Mesenteric fat pad (tissue), 1 donor: ENCODE measurements at regions not wholly inside any gene's neighbourhood (a gene's known extent, or its start where the extent isn't known, plus 50 kb on each side); places are given as distances from the start of the nearest gene placed in this dataset.
A peak's percentile ranks its signal among the peaks of the same experiment; 100 is the strongest.
"Not testable (repeated sequence)": the region's sequence is repeated elsewhere in the genome, so short reads cannot be mapped to it uniquely, and the experiment has no call there.

ENCODE experiments used
- DNase-seq: peaks from one replicate; pipeline ENCODE4 v3.0.0-alpha.2; 2020; ENCODE audit warnings: low spot score
- donor health status: DM: yes; HTN: yes; CAD: no.

DNA sequence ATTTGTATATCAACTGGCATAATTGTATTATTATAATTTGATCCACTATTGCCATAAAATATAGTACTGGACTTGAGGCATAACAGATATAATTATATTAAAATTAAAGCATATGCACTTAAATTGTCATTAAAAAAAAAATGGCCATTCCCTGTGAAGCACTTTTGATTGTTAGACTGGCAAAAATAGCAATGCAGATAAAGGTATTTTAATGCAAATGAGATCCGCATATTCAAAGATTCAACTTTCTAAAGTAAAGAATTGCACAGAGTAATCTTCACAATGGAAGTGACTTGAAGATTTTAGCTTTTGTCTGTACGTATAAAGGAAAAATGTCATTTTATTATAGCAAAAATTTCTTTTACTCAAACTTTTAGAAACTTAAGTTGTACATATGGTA is 871.8 kb upstream of the PABPC4L start:
- no peak for DNase-seq

DNA sequence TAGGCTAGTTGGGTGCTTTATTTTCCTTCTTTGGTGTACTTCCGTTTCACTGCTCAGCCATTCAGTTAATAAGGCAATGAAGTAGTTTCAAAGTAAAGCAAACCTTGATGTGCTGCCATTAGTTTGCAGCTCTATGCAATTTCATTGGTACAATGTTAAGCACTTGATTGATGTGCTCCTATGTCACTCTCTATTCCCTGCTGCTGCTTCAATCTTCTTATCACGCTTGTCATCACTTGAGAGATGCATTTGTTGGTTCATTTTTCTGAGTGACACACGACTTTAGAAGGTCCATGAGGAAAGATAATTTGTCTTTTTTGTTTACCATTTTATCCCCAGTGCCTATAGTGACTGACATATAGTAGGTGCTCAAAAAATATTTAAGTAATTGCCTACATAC is 871.0 kb upstream of the PABPC4L start:
- no peak for DNase-seq

DNA sequence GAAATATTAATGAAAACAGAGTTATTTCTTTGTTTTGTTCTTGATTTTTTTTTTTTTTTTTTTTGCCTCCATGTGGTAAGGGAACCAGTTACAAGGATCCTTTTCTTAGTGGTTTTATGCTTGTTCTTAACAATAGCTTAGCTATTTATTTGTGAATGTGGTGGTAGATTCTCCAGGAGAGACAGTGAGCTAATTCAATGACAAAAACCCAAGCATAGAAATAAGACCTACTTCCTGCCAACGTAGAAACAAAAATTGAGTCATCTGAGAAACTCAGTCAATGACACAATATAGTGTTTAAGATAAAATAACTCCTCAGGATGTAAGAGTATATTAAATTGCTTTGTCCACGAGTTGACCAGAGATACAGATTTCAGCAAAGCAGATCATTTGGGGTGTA is 863.8 kb upstream of the PABPC4L start:
- DNase-seq: no peak

DNA sequence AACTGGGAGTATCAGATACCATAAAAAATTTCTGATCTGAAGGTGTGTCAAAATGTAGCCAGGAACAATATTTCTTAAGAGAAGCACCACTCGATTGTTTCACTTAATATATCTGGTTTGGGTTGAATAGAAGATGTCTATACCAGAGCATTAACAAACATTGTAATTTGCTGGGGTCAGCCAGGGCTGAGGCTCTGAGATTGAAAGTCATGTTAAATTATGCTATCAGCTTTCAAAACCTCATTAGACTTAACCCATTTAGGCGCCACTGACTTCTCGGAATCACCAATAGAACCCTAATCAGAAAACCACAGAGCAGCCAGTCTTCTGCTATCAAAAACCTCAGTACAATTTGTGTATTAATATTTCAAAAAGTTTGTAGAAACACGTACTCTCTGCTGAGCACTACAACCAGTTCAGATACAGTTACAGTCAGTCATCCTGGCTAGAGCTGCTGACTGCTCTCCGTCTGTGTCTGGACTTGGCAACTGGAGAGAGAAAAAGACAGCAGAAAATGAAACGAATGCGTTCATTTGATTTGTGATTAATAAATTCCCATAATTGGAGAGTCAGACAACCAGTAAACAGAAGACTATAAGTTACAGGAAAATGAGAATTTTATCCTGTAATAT is 848.6 kb upstream of the PABPC4L start:
- DNase-seq: no peak

DNA sequence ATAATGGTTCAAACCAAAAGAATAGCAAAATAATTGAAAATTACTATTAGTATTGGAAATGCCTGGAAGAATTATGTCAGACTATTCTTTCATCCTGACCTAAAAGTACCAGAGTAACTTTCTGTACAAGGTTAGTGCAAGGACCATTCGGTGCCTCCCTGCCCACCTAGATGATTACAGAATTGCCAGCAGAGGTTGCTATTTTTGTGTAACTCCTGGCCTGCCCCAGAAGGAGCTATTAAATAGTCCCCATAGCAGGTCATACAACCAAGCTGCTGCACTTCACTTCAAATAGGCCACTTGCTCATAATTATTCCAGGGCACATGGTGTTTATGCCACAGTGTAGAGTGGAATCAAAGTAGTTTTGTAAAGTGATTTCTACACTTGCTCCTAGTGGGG is 831.1 kb upstream of the PABPC4L start:
- DNase-seq: no peak

DNA sequence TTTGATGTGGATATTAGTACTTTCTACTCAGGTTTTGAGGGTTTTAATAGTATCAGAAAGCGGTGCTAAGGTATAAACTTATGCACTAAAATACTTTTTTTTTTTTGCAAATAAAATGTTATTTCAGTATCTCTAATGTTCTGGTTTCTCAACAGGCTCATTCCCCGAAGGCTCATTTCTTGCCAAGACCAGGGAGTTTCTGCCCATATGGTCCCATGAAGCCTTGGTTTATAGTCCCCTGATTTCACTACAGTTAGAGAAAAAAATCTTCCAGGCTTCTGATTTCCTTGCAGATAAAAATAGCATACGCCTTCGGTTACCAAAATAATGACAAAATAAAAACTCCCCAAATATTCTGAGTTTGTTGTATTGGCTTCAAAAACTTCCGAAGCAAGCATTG is 814.2 kb upstream of the PABPC4L start:
- DNase-seq: no peak

DNA sequence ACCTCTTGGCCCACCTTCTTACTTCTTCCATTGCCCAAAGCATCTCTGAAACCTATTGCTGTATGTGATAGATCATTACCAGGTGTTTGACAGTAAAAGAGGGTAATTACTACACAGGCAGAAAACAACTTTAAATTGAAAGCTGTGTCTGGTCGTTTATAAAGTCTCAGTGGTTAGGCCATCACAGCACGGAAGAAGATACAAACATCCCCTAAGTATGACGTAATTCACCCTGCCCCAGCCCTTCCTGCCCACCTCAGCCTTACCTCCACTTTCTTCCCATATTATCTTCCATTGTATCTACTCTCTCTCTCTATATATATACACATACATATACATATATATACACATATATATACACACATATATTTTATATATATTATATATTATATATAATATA is 805.8 kb upstream of the PABPC4L start:
- no peak for DNase-seq

DNA sequence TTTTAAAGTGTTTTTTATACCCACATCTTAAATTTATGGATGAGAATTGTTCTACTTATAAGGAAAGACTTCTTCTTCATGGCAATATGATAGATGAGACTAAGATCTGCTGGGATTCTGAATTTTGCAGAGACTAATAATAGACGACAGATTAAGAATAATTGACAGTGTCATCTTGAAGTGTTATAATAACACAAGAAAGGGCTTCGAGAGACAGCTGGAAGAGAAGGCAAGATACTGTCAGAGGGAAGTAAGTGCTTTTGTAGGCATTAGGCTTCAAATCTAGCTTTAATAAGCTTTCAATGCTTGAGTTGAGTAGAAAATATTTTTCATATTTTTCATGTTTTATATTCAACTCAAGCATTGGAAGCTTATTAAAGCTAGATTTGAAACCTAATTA is 797.6 kb upstream of the PABPC4L start:
- no peak for DNase-seq

DNA sequence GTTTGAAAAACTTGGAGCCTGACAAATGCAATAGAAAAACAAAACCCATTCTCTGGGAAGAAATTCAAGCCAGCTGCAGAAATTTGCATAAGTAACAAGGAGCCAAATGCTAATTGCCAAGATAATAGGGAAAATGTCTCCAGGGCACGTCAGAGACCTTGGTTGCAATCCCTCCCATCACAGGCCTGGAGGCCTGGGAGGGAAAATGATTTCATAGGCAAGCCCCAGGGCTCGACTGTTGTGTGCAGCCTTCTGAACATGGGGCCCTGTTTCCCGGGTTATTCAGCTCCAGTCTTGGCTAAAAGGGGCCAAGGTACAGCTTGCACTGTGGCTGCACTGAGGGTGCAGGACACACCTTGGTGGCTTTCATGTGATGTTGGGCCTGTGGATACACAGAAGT is 760.4 kb upstream of the PABPC4L start:
- DNase-seq: no peak

DNA sequence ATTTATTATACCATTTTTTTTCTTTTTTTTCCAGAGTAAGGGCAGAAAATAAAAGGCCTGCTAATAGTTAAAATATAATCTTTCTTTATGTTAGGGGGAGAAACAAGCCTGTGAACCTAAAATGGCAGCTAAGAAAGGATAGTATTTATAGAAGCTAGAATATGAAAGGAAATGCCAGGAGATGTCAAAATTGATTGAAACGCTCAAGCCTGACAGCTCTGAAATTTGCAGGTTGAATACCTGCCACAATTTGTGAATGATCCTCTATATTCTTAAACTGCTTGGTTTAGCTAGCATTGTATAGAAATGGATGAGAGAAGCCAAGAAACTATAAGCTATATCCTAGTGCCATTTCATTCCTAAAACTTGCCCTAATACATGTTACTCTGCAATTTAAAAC is 757.3 kb upstream of the PABPC4L start:
- no peak for DNase-seq

DNA sequence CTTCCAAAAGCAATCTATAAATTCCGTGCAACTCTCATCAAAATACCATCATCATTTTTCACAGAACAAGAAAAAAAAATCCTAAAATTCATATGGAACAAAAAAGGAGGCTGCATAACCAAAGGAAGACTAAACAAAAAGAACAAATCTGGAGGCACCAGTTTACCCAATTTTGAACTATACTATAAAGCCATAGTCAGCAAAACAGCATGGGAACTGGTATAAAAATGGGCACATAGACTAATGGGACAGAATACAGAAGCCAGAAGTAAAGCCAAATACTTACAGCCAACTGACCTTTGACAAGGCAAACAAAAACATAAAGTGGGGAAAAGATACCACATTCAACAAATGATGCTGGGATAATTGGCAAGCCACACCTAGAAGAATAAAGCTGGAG is 753.5 kb upstream of the PABPC4L start:
- no peak for DNase-seq

DNA sequence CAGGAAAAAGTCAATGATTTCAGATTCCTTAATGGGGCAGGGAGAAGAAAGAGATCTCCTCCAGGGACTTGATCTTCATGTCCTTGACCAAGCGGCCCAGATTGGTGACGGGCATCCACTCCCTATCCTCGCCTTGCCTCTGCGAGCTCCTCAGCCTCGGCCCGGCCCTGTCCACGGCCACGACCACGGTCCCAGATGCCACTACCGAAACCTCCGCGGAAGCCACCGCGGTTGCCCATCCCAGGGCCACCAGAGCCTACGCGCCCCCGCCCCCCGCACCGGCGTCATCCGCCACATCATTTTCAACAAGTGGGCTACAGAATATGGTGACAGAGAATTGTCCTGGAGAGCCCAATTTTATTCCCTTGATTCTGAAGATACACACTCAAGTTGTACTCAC is 751.2 kb upstream of the PABPC4L start:
- no peak for DNase-seq

DNA sequence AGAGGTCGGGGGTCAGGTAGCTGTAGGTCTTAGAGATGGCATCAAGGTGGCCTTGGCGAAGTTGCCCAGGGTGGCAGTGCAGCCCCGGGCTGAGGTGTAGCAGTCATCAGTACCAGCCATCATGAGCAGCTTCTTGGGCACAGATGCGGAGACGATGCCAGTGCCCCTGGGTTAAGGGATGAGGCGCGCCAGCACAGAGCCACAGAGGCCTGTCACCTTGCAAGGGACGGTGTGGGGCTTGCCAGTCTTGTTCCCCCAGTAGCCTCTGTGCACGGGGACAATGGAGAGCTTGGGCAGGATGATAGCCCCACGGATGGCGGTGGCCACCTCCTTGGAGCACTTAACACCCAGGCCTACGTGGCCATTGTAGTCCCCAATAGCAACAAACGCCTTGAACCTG is 750.7 kb upstream of the PABPC4L start:
- no peak for DNase-seq

DNA sequence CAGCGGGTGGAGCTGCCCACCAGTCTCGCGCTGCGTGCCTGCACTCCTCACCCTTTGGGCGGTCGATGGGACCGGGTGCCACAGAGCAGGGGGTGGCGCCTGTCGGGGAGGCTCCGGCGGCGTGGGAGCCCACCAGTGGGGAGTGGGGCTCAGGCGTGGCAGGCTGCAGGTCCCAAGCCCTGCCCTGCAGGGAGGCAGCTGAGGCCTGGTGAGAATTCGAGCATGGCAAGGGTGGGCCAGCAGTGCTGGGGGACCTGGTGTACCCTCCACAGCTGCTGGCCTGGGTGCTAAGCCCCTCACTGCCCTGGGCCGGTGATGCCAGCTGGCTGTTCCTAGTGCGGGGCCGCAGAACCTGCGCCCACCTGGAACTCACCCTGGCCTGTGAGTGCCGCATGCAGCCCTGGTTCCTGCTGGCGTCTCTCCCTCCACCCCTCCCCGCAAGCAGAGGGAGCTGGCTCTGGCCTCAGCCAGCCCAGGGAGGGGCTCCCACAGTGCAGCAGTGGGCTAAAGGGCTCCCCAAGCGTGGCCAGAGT is 746.6 kb upstream of the PABPC4L start:
- DNase-seq: peak; percentile 84

DNA sequence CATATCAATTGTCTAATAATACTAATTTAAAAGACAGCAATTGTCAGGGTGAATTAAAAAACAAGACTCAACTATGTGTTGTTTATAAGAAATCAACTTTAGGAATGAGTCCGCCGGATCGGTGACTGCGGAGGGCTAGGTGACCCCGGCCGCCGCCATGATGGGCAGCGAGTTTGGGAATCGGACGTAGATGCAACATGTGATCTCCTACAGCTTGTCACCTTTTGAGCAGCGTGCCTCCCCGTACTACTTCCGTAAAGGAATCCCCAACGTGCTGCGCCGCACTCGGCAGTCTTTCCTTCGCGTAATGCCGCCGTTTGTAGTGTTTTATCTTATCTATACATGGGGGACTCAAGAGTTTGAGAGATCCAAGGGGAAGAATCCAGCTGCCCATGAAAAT is 742.5 kb upstream of the PABPC4L start:
- peak; percentile 53 for DNase-seq

DNA sequence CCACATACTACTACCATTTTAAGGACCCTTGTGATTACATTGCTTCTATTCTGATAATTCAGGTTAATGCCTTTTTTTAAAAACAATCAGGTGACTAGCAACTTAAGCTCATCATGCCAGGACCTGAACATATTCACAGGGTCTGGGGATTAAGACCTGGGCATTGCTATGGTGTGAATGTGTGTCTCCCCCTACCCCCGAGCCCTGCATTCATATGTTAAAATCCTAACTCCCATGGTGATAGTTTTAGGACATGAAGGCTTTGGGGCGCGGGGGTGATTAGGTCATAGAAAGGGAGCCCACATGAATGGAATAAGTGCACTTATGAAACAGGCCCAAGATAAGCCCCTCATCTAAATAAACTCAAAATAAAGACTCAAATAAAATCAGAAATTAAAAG is 734.4 kb upstream of the PABPC4L start:
- no peak for DNase-seq

DNA sequence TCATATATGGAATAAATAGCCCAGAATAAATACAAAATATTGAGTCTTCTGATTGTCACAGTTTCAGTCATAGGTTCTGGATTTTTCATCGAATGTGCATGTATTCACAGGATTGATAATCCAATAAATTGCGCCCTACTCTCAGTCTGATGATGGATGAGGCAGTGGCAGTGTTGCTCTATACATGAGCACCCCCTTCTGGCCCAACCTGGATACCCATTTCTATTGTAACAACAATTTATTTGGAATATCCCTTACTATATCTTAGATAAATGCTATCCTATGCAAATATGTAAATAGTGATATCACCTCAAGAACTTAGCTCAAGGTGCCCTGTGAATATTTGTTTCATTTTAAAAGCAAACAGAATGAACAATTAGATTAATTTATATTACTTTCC is 733.7 kb upstream of the PABPC4L start:
- no peak for DNase-seq

DNA sequence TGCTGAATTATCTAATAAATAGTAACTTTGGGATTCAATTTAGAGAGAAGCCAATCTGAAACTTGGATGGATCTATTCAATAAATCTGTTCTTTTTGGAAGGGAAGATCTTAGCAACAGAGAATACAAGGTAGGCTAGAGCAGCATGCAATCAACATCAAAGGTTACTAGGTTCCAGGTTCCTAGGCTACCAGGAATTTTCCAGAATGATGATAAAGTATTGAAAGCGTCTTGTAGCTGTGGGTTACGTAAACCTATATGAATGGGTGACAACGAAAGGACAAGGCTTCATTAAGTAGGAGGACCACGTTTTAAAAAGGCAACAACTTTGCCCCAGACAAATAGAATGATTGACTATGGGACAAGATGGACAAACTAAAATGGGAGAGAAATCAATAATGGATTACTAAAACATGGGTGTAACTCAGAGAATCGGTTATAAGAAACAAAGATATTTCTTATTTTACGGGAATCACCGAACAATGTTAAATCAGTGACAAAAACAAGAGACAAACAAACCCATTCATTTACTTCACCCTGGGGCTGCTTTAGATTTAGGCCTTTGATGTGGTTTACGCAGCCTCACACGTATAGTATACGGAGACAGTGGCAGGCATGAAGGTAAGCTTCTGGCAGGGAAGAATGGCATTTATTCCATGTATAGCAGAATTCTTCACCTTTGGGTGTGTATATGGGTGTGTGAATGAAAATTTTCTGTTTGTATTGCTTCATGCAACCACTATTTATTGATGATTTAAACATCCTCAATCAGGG is 732.6 kb upstream of the PABPC4L start:
- no peak for DNase-seq

DNA sequence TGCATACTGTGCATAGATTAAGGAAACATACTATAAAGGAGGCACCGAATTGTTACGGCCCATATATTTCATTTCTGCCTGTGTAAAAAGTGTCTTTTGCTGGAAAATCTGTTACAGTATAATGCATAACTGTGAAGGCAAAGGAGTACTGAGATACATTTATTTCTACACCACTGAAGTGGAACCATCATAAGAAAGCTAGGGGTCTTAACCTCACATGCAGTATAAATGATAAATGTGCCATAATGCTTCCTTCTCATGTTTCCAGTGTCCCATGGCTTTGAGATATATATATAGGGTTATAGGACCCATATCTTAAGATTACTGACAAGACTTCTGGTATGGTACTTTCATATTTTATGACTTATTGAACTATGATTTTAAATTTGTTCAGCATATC is 713.8 kb upstream of the PABPC4L start:
- DNase-seq: no peak

DNA sequence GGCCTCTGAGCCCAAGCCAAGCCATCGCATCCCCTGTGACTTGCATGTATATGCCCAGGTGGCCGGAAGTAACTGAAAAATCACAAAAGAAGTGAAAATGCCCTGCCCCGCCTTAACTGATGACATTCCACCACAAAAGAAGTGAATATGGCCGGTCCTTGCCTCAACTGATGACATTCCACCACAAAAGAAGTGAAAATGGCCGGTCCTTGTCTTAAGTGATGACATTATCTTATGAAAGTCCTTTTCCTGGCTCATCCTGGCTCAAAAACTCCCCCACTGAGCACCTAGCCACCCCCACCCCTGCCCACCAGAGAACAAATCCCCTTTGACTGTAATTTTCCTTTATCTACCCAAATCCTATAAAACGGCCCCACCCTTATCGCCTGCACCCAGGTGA is 712.7 kb upstream of the PABPC4L start:
- not testable (repeated sequence) for DNase-seq

DNA sequence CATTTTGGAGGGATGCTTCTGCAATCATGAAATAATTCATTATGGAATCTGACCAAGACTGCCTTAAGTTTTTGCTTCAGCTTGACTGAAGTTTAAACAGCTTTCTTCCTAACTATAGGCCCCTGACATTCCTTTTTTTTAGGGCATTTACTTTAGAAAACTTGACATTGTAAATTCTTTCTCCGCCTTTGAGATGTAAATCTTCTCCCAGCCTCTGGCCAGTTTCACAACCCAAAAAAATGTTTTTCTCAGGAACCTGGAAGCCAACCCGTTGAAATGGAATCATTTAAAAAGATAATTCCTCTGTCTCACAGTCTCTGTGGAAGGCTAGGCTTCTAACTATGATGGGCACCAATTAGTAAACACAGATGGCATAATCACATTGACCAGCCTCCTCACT is 710.4 kb upstream of the PABPC4L start:
- DNase-seq: no peak

DNA sequence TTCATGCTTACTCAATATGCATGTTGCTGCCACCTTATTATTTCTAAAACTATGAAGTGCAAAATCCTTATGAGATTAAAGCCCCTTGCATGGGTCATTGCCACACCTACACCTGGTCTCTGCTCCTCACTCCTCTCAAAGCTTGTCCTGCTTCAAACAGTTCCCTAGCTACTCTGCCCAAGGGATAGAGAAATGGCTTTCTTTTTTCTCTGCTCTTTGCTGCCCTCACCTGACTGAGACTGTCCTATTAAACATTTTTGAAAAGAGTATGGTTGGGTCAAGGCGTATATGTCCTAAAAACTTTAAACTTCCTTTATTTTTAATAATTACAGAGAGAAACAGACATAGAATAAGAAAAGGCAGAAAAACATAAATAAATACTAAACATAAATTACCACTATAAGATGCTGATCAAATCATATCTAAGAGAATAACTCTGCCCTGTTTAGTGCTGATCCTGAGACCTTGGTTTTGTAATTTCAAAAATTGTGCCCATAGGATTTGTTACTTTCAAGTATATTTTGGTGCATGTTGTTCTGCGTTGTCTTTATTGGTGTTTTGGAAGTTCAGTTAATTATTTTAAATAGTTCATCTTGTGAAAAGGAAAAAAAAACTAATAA is 704.9 kb upstream of the PABPC4L start:
- no peak for DNase-seq

DNA sequence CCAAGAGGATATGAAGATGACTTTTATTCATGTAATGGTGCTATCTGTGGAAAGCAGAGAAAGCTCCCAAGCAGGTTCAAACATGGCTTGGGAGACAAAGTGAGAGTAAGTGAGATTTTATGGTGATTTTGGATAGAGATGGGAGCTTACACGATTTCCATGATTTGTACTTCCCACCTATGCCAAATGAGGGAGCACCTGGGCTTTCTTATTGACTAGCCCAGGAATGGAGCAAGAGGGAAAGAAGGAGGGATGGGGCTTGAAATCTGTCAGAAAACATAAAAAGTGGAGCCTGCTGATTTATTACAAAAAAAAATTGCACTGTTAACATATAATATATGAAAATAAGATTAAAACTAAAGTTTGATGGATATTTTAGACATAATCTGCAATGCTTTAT is 703.5 kb upstream of the PABPC4L start:
- DNase-seq: no peak
